HG03342 (cell line): ENCODE measurements at regions not wholly inside any gene's neighbourhood (a gene's known extent, or its start where the extent isn't known, plus 50 kb on each side); places are given as distances from the start of the nearest gene placed in this dataset.

ENCODE experiments used
- ATAC-seq: cut with Tn5 transposase; IDR thresholded peaks from one replicate; pipeline ENCODE4 v1.9.1; 2021; ENCODE audit warnings: mild to moderate bottlenecking, moderate library complexity; ENCODE audit not compliant: unreplicated experiment

- no peak for ATAC-seq
Observed at GRCh38 chr16:74035816-74036215, 260.8 kb upstream of the PSMD7 start.

- no peak for ATAC-seq
Observed at GRCh38 chr16:74034862-74035261, 261.8 kb upstream of the PSMD7 start.

- no peak for ATAC-seq
Observed at GRCh38 chr16:74034200-74034599, 262.4 kb upstream of the PSMD7 start.

- no peak for ATAC-seq
Observed at GRCh38 chr16:74033441-74033995, 263.1 kb upstream of the PSMD7 start.

- ATAC-seq: no peak
Observed at GRCh38 chr16:74031551-74031950, 265.1 kb upstream of the PSMD7 start.

GRCh38 chr16:74030000-74030706 lies 266.5 kb upstream of the PSMD7 start:
- no peak for ATAC-seq

GRCh38 chr16:74029115-74029792 lies 267.4 kb upstream of the PSMD7 start:
- ATAC-seq: no peak

- ATAC-seq: no peak
Observed at GRCh38 chr16:74026373-74027281, 270.0 kb upstream of the PSMD7 start.

- no peak for ATAC-seq
Observed at GRCh38 chr16:74024953-74025352, 271.7 kb upstream of the PSMD7 start.

GRCh38 chr16:74020095-74020670 lies 276.4 kb upstream of the PSMD7 start:
- ATAC-seq: no peak

- no peak for ATAC-seq
Observed at GRCh38 chr16:74019612-74020011, 277.0 kb upstream of the PSMD7 start.

GRCh38 chr16:74015953-74016352 lies 280.7 kb upstream of the PSMD7 start:
- no peak for ATAC-seq

- ATAC-seq: no peak
Observed at GRCh38 chr16:73998707-73999106, 297.9 kb upstream of the PSMD7 start.

GRCh38 chr16:73997971-73998370 lies 298.6 kb upstream of the PSMD7 start:
- ATAC-seq: no peak

GRCh38 chr16:73997340-73997711 lies 299.3 kb upstream of the PSMD7 start:
- no peak for ATAC-seq

GRCh38 chr16:73996624-73997339 lies 299.8 kb upstream of the PSMD7 start:
- no peak for ATAC-seq

GRCh38 chr16:73993878-73994277 lies 302.7 kb upstream of the PSMD7 start:
- no peak for ATAC-seq

- ATAC-seq: no peak
Observed at GRCh38 chr16:73978407-73978784, 318.2 kb upstream of the PSMD7 start.

- no peak for ATAC-seq
Observed at GRCh38 chr16:73976644-73977043, 320.0 kb upstream of the PSMD7 start.

GRCh38 chr16:73973174-73973573 lies 323.4 kb upstream of the PSMD7 start:
- ATAC-seq: no peak
